Neural cell (in vitro differentiated cells): ENCODE measurements at regions not wholly inside any gene's neighbourhood (a gene's known extent, or its start where the extent isn't known, plus 50 kb on each side); places are given as distances from the start of the nearest gene placed in this dataset.

Experiments
- H2AFZ ChIP-seq: fragments of 200-600, 300-800 bp; sonication (generic), shearing (Covaris generic); 2 replicates; pipeline ENCODE4 v1.6.0; 2014; ENCODE audit warnings: low read depth, mild to moderate bottlenecking, antibody characterized with exemption, low read length, moderate library complexity
- H3F3A ChIP-seq: fragments of 200-600 bp; shearing (Covaris generic); 2 replicates; pipeline ENCODE4 v1.6.1; 2016; ENCODE audit warnings: mild to moderate bottlenecking, moderate library complexity, mixed read lengths, antibody characterized with exemption, low read length; ENCODE audit not compliant: insufficient read depth, poor library complexity, severe bottlenecking
- H3K27ac ChIP-seq: fragments of 200-600, 300-800 bp; sonication (generic), shearing (Covaris generic); 2 replicates; pipeline ENCODE4 v1.5.1; 2014; ENCODE audit warnings: mild to moderate bottlenecking, low read length, moderate library complexity
- H3K27me3 ChIP-seq: fragments of 300-800, 200-600 bp; sonication (generic), shearing (Covaris generic); 2 replicates; pipeline ENCODE4 v1.6.0; 2014; ENCODE audit warnings: mild to moderate bottlenecking, low read depth, low read length, moderate library complexity; ENCODE audit not compliant: insufficient read depth
- H3K36me3 ChIP-seq: fragments of 300-800, 200-600 bp; sonication (generic), shearing (Covaris generic); 2 replicates; pipeline ENCODE4 v1.5.1; 2014; ENCODE audit warnings: mild to moderate bottlenecking, antibody characterized with exemption, low read length, moderate library complexity; ENCODE audit not compliant: insufficient read depth
- H3K4me2 ChIP-seq: fragments of 300-800, 200-600 bp; sonication (generic), shearing (Covaris generic); 2 replicates; pipeline ENCODE4 v1.6.0; 2014; ENCODE audit warnings: mild to moderate bottlenecking, low read length
- H3K4me3 ChIP-seq: fragments of 300-800, 200-600 bp; sonication (generic), shearing (Covaris generic); 2 replicates; pipeline ENCODE4 v1.5.1; 2014; ENCODE audit warnings: mild to moderate bottlenecking, low read length, moderate library complexity
- H3K79me2 ChIP-seq: fragments of 200-600 bp; shearing (Covaris generic); replicated peaks from 2 replicates; pipeline ENCODE4 v1.6.0; 2014; ENCODE audit warnings: mild to moderate bottlenecking, low read length, moderate library complexity; ENCODE audit not compliant: insufficient read depth
- H3K9ac ChIP-seq: fragments of 300-800, 200-600 bp; sonication (generic), shearing (Covaris generic); 2 replicates; pipeline ENCODE4 v1.6.1; 2016; ENCODE audit warnings: mild to moderate bottlenecking, low read length, mixed read lengths
- H3K9me2 ChIP-seq: fragments of 200-600 bp; shearing (Covaris generic); 2 replicates; pipeline ENCODE4 v1.6.1; 2016; ENCODE audit warnings: mild to moderate bottlenecking, low read length, mixed read lengths; ENCODE audit not compliant: insufficient read depth
- H3K9me3 ChIP-seq: fragments of 200-600, 300-800 bp; sonication (generic), shearing (Covaris generic); 2 replicates; pipeline ENCODE4 v1.6.1; 2016; ENCODE audit warnings: mild to moderate bottlenecking, mixed run types, low read length, moderate library complexity, mixed read lengths
- H4K20me1 ChIP-seq: fragments of 200-600 bp; shearing (Covaris generic); 2 replicates; pipeline ENCODE4 v1.6.1; 2016; ENCODE audit warnings: mild to moderate bottlenecking, mixed run types; ENCODE audit not compliant: insufficient read depth
- EP300 ChIP-seq: fragments of 450-650 bp; conservative IDR thresholded peaks from 2 replicates; pipeline ENCODE4 v1.6.1; 2014; ENCODE audit warnings: antibody characterized with exemption, mild to moderate bottlenecking, moderate library complexity; ENCODE audit not compliant: poor library complexity, severe bottlenecking
- EZH2 ChIP-seq: fragments of 200-600, 300-800 bp; shearing (Covaris generic), sonication (generic); IDR thresholded peaks from 2 replicates; pipeline ENCODE4 v1.6.1; 2014; ENCODE audit warnings: antibody characterized with exemption, low read length, borderline replicate concordance, mild to moderate bottlenecking; ENCODE audit not compliant: insufficient read depth, poor library complexity, severe bottlenecking
- MXI1 ChIP-seq: fragments of 450-650 bp; conservative IDR thresholded peaks from 2 replicates; pipeline ENCODE4 v1.6.1; 2014; ENCODE audit warnings: antibody characterized with exemption, mild to moderate bottlenecking; ENCODE audit not compliant: poor library complexity, severe bottlenecking
- POLR2AphosphoS5 ChIP-seq: IDR thresholded peaks from 2 replicates; pipeline ENCODE4 v1.6.1; 2012
- RAD21 ChIP-seq: fragments of 450-650 bp; conservative IDR thresholded peaks from 2 replicates; pipeline ENCODE4 v1.6.1; 2014; ENCODE audit warnings: antibody characterized with exemption, mild to moderate bottlenecking, moderate library complexity
- SMC3 ChIP-seq: fragments of 450-650 bp; conservative IDR thresholded peaks from 2 replicates; pipeline ENCODE4 v1.6.1; 2014; ENCODE audit warnings: antibody characterized with exemption, mild to moderate bottlenecking, moderate library complexity; ENCODE audit not compliant: poor library complexity
- TAF1 ChIP-seq: IDR thresholded peaks from 2 replicates; pipeline ENCODE4 v1.6.1; 2012; ENCODE audit warnings: low read depth
- TF ChIP-seq, protein P1 (sequence below): fragments of 450-650 bp; IDR thresholded peaks from 2 replicates; pipeline ENCODE4 v1.5.1; 2014; ENCODE audit warnings: antibody characterized with exemption, mild to moderate bottlenecking, moderate library complexity; ENCODE audit not compliant: poor library complexity, severe bottlenecking
- TF ChIP-seq, protein P2 (sequence below): IDR thresholded peaks from 2 replicates; pipeline ENCODE4 v1.6.1; 2012; ENCODE audit warnings: borderline replicate concordance

DNA sequence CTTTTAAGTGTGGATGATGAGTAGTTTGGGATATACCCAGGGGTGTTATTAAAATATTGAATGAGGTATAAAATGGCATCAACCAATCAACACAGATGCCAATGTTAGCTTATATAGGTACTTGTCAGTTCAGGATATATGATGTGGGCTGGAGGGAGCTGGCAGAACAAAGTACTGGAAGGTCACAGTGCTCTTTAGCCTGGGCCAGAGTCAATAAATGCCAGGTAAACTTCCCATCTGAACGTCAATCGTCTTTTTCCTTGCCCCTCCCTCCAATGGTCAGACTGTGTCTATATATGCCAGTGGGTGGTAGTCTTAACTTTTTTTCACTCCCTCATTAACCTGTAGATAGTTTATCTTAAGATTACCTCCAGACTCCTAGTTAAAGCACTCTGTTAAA is 140.8 kb upstream of the RBMS1 start:
- Histone ChIP-seq H3K79me2 (no peaks in the 10 kb centered on the region), H3K9ac (no peak overlapping the region), H3F3A (no peaks in the 10 kb centered on the region), H3K9me3 (no peaks in the 10 kb centered on the region), H3K36me3 (no peaks in the 10 kb centered on the region), H3K27me3 (no peaks in the 10 kb centered on the region), H4K20me1 (no peaks in the 10 kb centered on the region), H3K9me2 (no peaks in the 10 kb centered on the region), H3K27ac (no peak overlapping the region), H3K4me2 (no peak overlapping the region), H3K4me3 (no peak overlapping the region), H2AFZ (no peak overlapping the region)
- no peak for TF ChIP-seq SMC3

DNA sequence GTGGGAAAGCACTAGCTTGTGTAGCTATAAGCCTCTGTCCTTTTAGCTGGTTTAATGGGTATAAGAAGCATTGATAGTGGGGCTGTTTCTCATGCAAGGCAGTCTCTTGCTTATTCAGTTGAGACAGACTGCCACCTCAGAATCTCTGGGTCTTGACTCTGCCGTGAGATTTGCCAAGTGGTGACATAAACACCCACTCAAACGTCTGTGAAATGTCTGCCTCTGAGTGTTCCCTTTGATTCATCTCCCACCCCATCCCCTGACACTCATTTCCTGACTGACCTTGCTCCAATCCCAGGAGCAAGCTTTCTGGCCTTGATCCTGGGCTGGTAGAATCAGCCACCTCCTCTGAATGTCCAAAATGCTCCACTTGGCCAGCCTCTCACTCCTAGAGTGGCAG is 141.9 kb upstream of the RBMS1 start:
- no peak overlapping the region for H3K4me2 ChIP-seq
- TF ChIP-seq, protein P1, sequence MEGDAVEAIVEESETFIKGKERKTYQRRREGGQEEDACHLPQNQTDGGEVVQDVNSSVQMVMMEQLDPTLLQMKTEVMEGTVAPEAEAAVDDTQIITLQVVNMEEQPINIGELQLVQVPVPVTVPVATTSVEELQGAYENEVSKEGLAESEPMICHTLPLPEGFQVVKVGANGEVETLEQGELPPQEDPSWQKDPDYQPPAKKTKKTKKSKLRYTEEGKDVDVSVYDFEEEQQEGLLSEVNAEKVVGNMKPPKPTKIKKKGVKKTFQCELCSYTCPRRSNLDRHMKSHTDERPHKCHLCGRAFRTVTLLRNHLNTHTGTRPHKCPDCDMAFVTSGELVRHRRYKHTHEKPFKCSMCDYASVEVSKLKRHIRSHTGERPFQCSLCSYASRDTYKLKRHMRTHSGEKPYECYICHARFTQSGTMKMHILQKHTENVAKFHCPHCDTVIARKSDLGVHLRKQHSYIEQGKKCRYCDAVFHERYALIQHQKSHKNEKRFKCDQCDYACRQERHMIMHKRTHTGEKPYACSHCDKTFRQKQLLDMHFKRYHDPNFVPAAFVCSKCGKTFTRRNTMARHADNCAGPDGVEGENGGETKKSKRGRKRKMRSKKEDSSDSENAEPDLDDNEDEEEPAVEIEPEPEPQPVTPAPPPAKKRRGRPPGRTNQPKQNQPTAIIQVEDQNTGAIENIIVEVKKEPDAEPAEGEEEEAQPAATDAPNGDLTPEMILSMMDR = no peak
- TF ChIP-seq TAF1 (no peak), RAD21 (no peak), EZH2 (no peak), MXI1 (no peak), EP300 (no peak), SMC3 (no peak), POLR2AphosphoS5 (no peak)
- TF ChIP-seq, protein P2, sequence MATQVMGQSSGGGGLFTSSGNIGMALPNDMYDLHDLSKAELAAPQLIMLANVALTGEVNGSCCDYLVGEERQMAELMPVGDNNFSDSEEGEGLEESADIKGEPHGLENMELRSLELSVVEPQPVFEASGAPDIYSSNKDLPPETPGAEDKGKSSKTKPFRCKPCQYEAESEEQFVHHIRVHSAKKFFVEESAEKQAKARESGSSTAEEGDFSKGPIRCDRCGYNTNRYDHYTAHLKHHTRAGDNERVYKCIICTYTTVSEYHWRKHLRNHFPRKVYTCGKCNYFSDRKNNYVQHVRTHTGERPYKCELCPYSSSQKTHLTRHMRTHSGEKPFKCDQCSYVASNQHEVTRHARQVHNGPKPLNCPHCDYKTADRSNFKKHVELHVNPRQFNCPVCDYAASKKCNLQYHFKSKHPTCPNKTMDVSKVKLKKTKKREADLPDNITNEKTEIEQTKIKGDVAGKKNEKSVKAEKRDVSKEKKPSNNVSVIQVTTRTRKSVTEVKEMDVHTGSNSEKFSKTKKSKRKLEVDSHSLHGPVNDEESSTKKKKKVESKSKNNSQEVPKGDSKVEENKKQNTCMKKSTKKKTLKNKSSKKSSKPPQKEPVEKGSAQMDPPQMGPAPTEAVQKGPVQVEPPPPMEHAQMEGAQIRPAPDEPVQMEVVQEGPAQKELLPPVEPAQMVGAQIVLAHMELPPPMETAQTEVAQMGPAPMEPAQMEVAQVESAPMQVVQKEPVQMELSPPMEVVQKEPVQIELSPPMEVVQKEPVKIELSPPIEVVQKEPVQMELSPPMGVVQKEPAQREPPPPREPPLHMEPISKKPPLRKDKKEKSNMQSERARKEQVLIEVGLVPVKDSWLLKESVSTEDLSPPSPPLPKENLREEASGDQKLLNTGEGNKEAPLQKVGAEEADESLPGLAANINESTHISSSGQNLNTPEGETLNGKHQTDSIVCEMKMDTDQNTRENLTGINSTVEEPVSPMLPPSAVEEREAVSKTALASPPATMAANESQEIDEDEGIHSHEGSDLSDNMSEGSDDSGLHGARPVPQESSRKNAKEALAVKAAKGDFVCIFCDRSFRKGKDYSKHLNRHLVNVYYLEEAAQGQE = no peak

DNA sequence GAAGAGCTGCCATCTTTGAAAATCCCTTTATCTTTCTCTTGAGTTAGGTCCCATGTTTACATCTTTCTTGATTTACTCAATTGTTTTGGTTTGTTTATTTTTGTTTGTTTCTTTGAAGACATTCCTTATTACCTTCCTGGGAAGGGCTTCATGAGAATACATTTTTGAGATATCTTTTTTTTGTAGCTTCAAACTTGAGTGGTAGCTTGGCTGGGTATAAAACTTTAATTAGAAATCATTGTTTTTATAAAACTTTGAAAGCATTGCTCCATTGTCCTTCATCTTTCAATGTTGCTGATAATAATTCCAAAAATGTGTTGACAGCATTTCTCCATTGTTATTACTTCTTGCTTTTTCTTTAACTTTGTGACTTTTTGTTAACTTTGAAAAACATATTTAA is 145.9 kb upstream of the RBMS1 start:
- no peaks in the 10 kb centered on the region for H3K36me3 ChIP-seq
- no peak overlapping the region for H2AFZ ChIP-seq
- no peak overlapping the region for H3K27ac ChIP-seq
- H3F3A ChIP-seq = no peaks in the 10 kb centered on the region
- no peaks in the 10 kb centered on the region for H3K79me2 ChIP-seq
- TF ChIP-seq EP300 = no peak
- TF ChIP-seq TAF1 = no peak
- TF ChIP-seq POLR2AphosphoS5 = no peak
- TF ChIP-seq, protein P1 = no peak
- no peak for TF ChIP-seq RAD21
- TF ChIP-seq, protein P2 = no peak
- no peak for TF ChIP-seq MXI1
- TF ChIP-seq EZH2 = no peak
- no peaks in the 10 kb centered on the region for H3K27me3 ChIP-seq
- H3K9me3 ChIP-seq = no peaks in the 10 kb centered on the region
- no peaks in the 10 kb centered on the region for H4K20me1 ChIP-seq
- no peak overlapping the region for H3K4me2 ChIP-seq
- H3K9me2 ChIP-seq = no peaks in the 10 kb centered on the region
- no peak overlapping the region for H3K4me3 ChIP-seq
- H3K9ac ChIP-seq = no peak overlapping the region

More for the DNA sequence above, 141.9 kb upstream of the RBMS1 start:
- Histone ChIP-seq H3K9ac (no peak overlapping the region), H3K9me3 (no peaks in the 10 kb centered on the region), H4K20me1 (no peaks in the 10 kb centered on the region), H3K4me3 (no peak overlapping the region), H3K79me2 (no peaks in the 10 kb centered on the region), H2AFZ (no peak overlapping the region), H3K9me2 (no peaks in the 10 kb centered on the region), H3K36me3 (no peaks in the 10 kb centered on the region), H3K27me3 (no peaks in the 10 kb centered on the region), H3K27ac (no peak overlapping the region), H3F3A (no peaks in the 10 kb centered on the region)
